HepG2 (cell line): ENCODE measurements at regions not wholly inside any gene's neighbourhood (a gene's known extent, or its start where the extent isn't known, plus 50 kb on each side); places are given as distances from the start of the nearest gene placed in this dataset.

Experiments used
- NFIC ChIP-seq: IDR thresholded peaks from 2 replicates; pipeline ENCODE4 v1.6.1; 2012; ENCODE audit warnings: mild to moderate bottlenecking, low read length, inconsistent platforms
- RBM22 ChIP-seq: fragments of 200-400 bp; formaldehyde crosslinking; optimal IDR thresholded peaks from 2 replicates; pipeline ENCODE3; 2017; ENCODE audit warnings: mild to moderate bottlenecking, low read length, moderate library complexity
- ZNF160 ChIP-seq: sonication (generic); formaldehyde crosslinking; IDR thresholded peaks from 2 replicates; pipeline ENCODE4 v1.8.0; 2022; ENCODE audit warnings: mild to moderate bottlenecking, inconsistent platforms, missing genetic modification reagents
- TF ChIP-seq, protein P1 (sequence below): sonication (generic); formaldehyde crosslinking; IDR thresholded peaks from 2 replicates; pipeline ENCODE4 v1.5.0; 2020; ENCODE audit warnings: mild to moderate bottlenecking, missing genetic modification reagents, moderate library complexity

DNA sequence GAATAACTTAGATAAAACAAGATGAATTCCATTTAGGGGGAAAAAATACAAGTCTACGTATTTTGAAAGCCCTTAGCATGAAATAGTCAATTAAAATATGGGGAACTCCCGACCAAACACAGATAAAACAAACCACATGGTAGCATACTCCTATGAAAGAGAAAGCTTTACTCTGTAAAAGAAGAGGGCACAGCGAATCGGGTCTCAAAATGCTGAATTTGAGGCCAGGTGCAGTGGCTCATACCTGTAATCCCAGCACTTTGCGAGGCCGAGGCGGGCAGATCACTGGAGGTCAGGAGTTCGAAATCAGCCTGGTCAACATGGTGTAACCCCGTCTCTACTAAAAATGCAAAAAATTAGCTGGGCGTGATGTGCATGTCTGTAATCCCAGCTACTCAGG lies 116.9 kb upstream of the TIAM1 start:
- TF ChIP-seq, protein P1, sequence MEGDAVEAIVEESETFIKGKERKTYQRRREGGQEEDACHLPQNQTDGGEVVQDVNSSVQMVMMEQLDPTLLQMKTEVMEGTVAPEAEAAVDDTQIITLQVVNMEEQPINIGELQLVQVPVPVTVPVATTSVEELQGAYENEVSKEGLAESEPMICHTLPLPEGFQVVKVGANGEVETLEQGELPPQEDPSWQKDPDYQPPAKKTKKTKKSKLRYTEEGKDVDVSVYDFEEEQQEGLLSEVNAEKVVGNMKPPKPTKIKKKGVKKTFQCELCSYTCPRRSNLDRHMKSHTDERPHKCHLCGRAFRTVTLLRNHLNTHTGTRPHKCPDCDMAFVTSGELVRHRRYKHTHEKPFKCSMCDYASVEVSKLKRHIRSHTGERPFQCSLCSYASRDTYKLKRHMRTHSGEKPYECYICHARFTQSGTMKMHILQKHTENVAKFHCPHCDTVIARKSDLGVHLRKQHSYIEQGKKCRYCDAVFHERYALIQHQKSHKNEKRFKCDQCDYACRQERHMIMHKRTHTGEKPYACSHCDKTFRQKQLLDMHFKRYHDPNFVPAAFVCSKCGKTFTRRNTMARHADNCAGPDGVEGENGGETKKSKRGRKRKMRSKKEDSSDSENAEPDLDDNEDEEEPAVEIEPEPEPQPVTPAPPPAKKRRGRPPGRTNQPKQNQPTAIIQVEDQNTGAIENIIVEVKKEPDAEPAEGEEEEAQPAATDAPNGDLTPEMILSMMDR (CRISPR knock-in tag), result no peak
- no peak for TF ChIP-seq NFIC
- TF ChIP-seq ZNF160 (CRISPR knock-in tag), result no peak
- no peak for TF ChIP-seq RBM22
